ENCODE measurements at regions not wholly inside any gene's neighbourhood (a gene's known extent, or its start where the extent isn't known, plus 50 kb on each side); places are given as distances from the start of the nearest gene placed in this dataset.

- FAIRE-seq, result no peak
- intact Hi-C loops (cut with micrococcal nuclease; ENCODE audit: unreplicated experiment), result no loop called here
- H3K27me3 ChIP-seq (ENCODE audit: control insufficient read depth in 1 of 2, insufficient read depth in 2 of 2, low read length in 2 of 2), result no peaks in the 10 kb centered on the region
- in situ Hi-C loops (cut with HindIII; ENCODE audit: extremely low pct_ligation_motif_present, low pct_unique_long_range_greater_than_20kb), result no loop called here
- ChIA-PET CTCF (ENCODE audit: low intra/inter-chr PET ratio, low total read pairs) (no interaction called here), POLR2A (no interaction called here)
- no peak overlapping the region for H3K4me3 ChIP-seq (replicated peaks in 1 of 3; ENCODE audit: insufficient read depth in 1 of 3, low read depth in 2 of 3, low read length in 3 of 3)
- TF ChIP-seq TFDP2 (CRISPR knock-in tag; IDR thresholded peaks at IDR 0.05) (no peak), PCBP2 (optimal IDR thresholded peaks at IDR 0.05; ENCODE audit: low read depth, low read length, poor library complexity, severe bottlenecking) (no peak), ZMYM4 (CRISPR knock-in tag; IDR thresholded peaks at IDR 0.05) (no peak), ZNF263 (CRISPR knock-in tag; IDR thresholded peaks at IDR 0.05) (no peak)
- DNase-seq (ENCODE audit: low spot score), result no peak
- ATAC-seq, result no peak
- H3K4me1 ChIP-seq (ENCODE audit: insufficient read depth, low read length), result no peaks in the 10 kb centered on the region
- WGBS (ENCODE audit: low lambda C conversion rate), result 96% methylated on average over 3 of the region's 3 CpGs
- no peaks in the 10 kb centered on the region for H3K9me3 ChIP-seq (ENCODE audit: low read length)
- H3K4me2 ChIP-seq (ENCODE audit: low read depth, low read length), result no peak overlapping the region
- no peak overlapping the region for H3K9ac ChIP-seq (ENCODE audit: insufficient read depth, low read depth, low read length)
- peaks cover 0 to 2% of the 10 kb centered on the region in 2 experiments; a peak in 1 of 5 replicates for H3K36me3 ChIP-seq (replicated peaks in 1 of 2; ENCODE audit: control insufficient read depth in 1 of 2, insufficient read depth in 2 of 2, low read length in 2 of 2)
- no TSS peak for BruUV-seq (replicated peaks)
- no peak overlapping the region for H2AFZ ChIP-seq (ENCODE audit: low read length)
- no peak overlapping the region for H3K27ac ChIP-seq (ENCODE audit: extremely low read length, insufficient read depth, low read length)
- H3K79me2 ChIP-seq (ENCODE audit: insufficient read depth, low read length), result no peaks in the 10 kb centered on the region
- no peaks in the 10 kb centered on the region for H4K20me1 ChIP-seq (ENCODE audit: insufficient read depth, low read length)
These were observed 142.9 kb downstream of the BACH1 start for GRCh38 chr21:29441651-29442050.

GRCh38 chr21:29443411-29444010, 144.8 kb downstream of the BACH1 start:
- no peak for TF ChIP-seq NFKBIZ (CRISPR knock-in tag; IDR thresholded peaks at IDR 0.05)
- TF ChIP-seq ZNF253 (CRISPR knock-in tag; IDR thresholded peaks at IDR 0.05; ENCODE audit: borderline replicate concordance), result no peak
- TF ChIP-seq REXO4 (CRISPR knock-in tag; IDR thresholded peaks at IDR 0.05; ENCODE audit: borderline replicate concordance), result no peak
- in situ Hi-C loops (cut with HindIII; ENCODE audit: extremely low pct_ligation_motif_present, low pct_unique_long_range_greater_than_20kb) (no loop called here), intact Hi-C loops (cut with micrococcal nuclease; ENCODE audit: unreplicated experiment) (no loop called here)
- H3K4me3 ChIP-seq (replicated peaks in 1 of 3; ENCODE audit: insufficient read depth in 1 of 3, low read depth in 2 of 3, low read length in 3 of 3), result no peak overlapping the region
- no peaks in the 10 kb centered on the region for H3K27me3 ChIP-seq (ENCODE audit: control insufficient read depth in 1 of 2, insufficient read depth in 2 of 2, low read length in 2 of 2)
- H3K27ac ChIP-seq (ENCODE audit: extremely low read length, insufficient read depth, low read length), result no peak overlapping the region
- FAIRE-seq (no peak), ATAC-seq (no peak), DNase-seq (ENCODE audit: low spot score) (no peak)
- BruUV-seq (replicated peaks), result no TSS peak
- no peak overlapping the region for H3K9ac ChIP-seq (ENCODE audit: insufficient read depth, low read depth, low read length)
- no peaks in the 10 kb centered on the region for H3K4me1 ChIP-seq (ENCODE audit: insufficient read depth, low read length)
- no peak overlapping the region for H3K4me2 ChIP-seq (ENCODE audit: low read depth, low read length)
- H3K9me3 ChIP-seq (ENCODE audit: low read length), result peaks cover 4% of the 10 kb centered on the region
- 90% methylated on average over 1 of the region's 1 CpG for WGBS (ENCODE audit: low lambda C conversion rate)
- H4K20me1 ChIP-seq (ENCODE audit: insufficient read depth, low read length), result no peaks in the 10 kb centered on the region
- H3K36me3 ChIP-seq (replicated peaks in 1 of 2; ENCODE audit: control insufficient read depth in 1 of 2, insufficient read depth in 2 of 2, low read length in 2 of 2), result peaks cover 0 to 2% of the 10 kb centered on the region in 2 experiments; a peak in 1 of 5 replicates
- POLR2A ChIA-PET, result no interaction called here
- H2AFZ ChIP-seq (ENCODE audit: low read length), result no peak overlapping the region
- H3K79me2 ChIP-seq (ENCODE audit: insufficient read depth, low read length), result no peaks in the 10 kb centered on the region
- CTCF ChIA-PET (ENCODE audit: low intra/inter-chr PET ratio, low total read pairs), result no interaction called here

Data from HepG2 (cell line).